KMS-11 (cell line): ENCODE measurements at regions not wholly inside any gene's neighbourhood (a gene's known extent, or its start where the extent isn't known, plus 50 kb on each side); places are given as distances from the start of the nearest gene placed in this dataset.

Source experiments
- H2AFZ ChIP-seq: fragments of 200-600 bp; sonication (generic); 2 replicates; pipeline ENCODE4 v1.6.1; 2016; ENCODE audit warnings: antibody characterized with exemption, mixed run types, low read depth
- H3K27ac ChIP-seq: fragments of 200-600 bp; sonication (generic); 2 replicates; pipeline ENCODE4 v1.6.1; 2016; ENCODE audit warnings: mild to moderate bottlenecking, mixed run types
- H3K27me3 ChIP-seq: fragments of 200-600 bp; sonication (generic); 2 replicates; pipeline ENCODE4 v1.6.1; 2017; ENCODE audit warnings: mild to moderate bottlenecking, low read depth, mixed run types, moderate library complexity; ENCODE audit not compliant: insufficient read depth
- H3K36me3 ChIP-seq: fragments of 200-600 bp; sonication (generic); 2 replicates; pipeline ENCODE4 v1.6.1; 2017; ENCODE audit warnings: mild to moderate bottlenecking, mixed run types; ENCODE audit not compliant: insufficient read depth
- H3K4me1 ChIP-seq: fragments of 200-600 bp; sonication (generic); 2 replicates; pipeline ENCODE4 v1.6.1; 2016; ENCODE audit warnings: mild to moderate bottlenecking, low read depth, mixed run types; ENCODE audit not compliant: poor library complexity, severe bottlenecking
- H3K4me2 ChIP-seq: fragments of 200-600 bp; sonication (generic); 2 replicates; pipeline ENCODE4 v1.7.0; 2016; ENCODE audit warnings: mild to moderate bottlenecking, mixed run types
- H3K4me3 ChIP-seq: fragments of 200-600 bp; sonication (generic); IDR thresholded peaks from 2 replicates; pipeline ENCODE4 v1.6.1; 2017; ENCODE audit warnings: low read depth, low read length, mixed read lengths; ENCODE audit not compliant: insufficient read depth
- H3K79me2 ChIP-seq: fragments of 200-600 bp; sonication (generic); 2 replicates; pipeline ENCODE4 v1.6.1; 2016; ENCODE audit warnings: low read depth, mixed run types; ENCODE audit not compliant: insufficient read depth
- H3K9ac ChIP-seq: fragments of 200-600 bp; sonication (generic); 2 replicates; pipeline ENCODE4 v1.6.1; 2016; ENCODE audit warnings: mild to moderate bottlenecking, mixed run types
- H4K20me1 ChIP-seq: fragments of 200-600 bp; sonication (generic); 2 replicates; pipeline ENCODE4 v1.6.1; 2016; ENCODE audit warnings: mild to moderate bottlenecking, mixed run types; ENCODE audit not compliant: insufficient read depth
- TF ChIP-seq, protein P1 (sequence below): fragments of 200-600 bp; sonication (generic); conservative IDR thresholded peaks from 2 replicates; pipeline ENCODE4 v1.6.1; 2017; ENCODE audit warnings: low read depth, mild to moderate bottlenecking, antibody characterized with exemption, low read length, moderate library complexity, mixed read lengths

DNA sequence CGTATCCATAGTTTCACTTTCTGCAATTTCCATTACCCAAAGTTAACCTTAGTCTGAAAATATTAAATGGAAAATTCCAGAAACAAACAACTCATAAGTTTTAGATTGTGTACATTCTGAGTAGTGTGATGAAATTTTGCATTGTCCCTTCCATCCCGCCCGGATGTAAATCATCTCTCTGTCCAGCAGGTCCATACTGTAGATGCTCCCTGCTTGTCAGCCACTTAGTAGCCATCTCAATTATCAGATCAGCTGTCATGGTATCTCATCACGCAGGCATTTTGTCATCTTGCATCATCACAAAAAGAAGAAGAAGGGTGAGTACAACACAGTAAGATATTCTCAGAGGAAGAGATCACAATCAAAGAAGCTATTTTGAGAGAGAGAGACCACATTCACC is 185.0 kb upstream of the STK17B start:
- H4K20me1 ChIP-seq: no peaks in the 10 kb centered on the region
- no peak overlapping the region for H3K27ac ChIP-seq
- H3K4me3 ChIP-seq: no peak overlapping the region
- H3K4me2 ChIP-seq: no peak overlapping the region
- no peaks in the 10 kb centered on the region for H3K4me1 ChIP-seq
- no peaks in the 10 kb centered on the region for H3K79me2 ChIP-seq
- no peaks in the 10 kb centered on the region for H3K27me3 ChIP-seq
- H2AFZ ChIP-seq: no peak overlapping the region
- TF ChIP-seq, protein P1, sequence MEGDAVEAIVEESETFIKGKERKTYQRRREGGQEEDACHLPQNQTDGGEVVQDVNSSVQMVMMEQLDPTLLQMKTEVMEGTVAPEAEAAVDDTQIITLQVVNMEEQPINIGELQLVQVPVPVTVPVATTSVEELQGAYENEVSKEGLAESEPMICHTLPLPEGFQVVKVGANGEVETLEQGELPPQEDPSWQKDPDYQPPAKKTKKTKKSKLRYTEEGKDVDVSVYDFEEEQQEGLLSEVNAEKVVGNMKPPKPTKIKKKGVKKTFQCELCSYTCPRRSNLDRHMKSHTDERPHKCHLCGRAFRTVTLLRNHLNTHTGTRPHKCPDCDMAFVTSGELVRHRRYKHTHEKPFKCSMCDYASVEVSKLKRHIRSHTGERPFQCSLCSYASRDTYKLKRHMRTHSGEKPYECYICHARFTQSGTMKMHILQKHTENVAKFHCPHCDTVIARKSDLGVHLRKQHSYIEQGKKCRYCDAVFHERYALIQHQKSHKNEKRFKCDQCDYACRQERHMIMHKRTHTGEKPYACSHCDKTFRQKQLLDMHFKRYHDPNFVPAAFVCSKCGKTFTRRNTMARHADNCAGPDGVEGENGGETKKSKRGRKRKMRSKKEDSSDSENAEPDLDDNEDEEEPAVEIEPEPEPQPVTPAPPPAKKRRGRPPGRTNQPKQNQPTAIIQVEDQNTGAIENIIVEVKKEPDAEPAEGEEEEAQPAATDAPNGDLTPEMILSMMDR: no peak
- H3K9ac ChIP-seq: no peak overlapping the region
- H3K36me3 ChIP-seq: no peaks in the 10 kb centered on the region

DNA sequence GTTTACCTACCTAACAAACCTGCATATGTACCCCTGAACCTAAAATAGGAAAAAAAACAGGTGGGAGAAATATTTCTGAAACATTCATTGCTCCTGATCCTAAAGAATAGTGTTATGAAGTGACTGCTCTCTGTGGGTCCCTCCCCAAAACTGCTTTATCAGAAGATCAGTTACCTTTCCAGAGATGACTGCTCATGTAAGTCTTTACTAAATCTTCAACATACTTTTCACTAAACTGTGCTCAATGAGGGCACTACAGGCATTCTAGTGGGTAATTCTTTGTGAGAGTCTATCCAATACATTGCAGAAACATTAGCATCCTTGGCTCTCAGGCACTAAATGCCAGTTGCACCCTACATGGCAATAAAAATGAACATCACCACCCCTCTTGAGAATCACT is 189.3 kb upstream of the STK17B start:
- no peaks in the 10 kb centered on the region for H3K4me1 ChIP-seq
- no peak overlapping the region for H2AFZ ChIP-seq
- no peak overlapping the region for H3K27ac ChIP-seq
- no peak overlapping the region for H3K4me2 ChIP-seq
- no peak overlapping the region for H3K4me3 ChIP-seq
- H3K27me3 ChIP-seq: no peaks in the 10 kb centered on the region
- H4K20me1 ChIP-seq: no peaks in the 10 kb centered on the region
- H3K79me2 ChIP-seq: no peaks in the 10 kb centered on the region
- no peak overlapping the region for H3K9ac ChIP-seq
- TF ChIP-seq, protein P1: no peak
- H3K36me3 ChIP-seq: no peaks in the 10 kb centered on the region

DNA sequence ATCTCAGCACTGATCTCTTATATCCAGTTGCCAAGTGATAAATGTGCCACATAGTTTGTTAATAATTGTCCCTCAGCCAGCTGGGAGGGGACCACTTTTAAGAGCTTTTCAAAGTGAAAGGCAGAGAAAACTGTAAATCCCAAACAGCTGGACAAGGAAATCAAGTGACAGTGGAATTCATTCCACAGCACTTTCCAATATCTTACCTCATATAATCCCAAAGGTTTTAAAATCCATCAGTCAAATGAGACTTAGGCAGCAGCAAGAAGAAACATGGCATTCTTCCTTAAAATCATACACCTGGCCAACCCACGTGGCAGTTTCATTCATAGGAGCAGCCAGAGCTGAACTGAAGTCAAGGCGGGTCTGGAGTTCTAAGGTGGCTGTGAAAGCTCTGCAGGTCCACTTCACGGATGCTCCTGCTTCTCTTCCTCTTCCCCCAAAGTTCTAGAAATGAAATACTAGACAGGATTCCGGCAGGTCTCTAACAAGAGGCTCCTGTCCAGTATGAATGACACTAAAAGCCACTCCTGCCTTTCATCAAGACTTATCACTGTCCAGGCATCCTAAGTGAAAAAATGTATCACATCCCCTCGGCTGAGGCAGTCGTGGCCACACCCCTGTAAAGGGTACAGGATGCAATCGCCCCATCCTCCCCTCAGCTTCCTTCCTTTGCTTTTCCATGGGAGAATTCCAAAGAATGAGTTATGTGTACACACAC is 190.4 kb upstream of the STK17B start:
- no peaks in the 10 kb centered on the region for H3K36me3 ChIP-seq
- H3K4me2 ChIP-seq: no peak overlapping the region
- H3K9ac ChIP-seq: no peak overlapping the region
- H3K4me1 ChIP-seq: no peaks in the 10 kb centered on the region
- H3K4me3 ChIP-seq: no peak overlapping the region
- no peaks in the 10 kb centered on the region for H3K79me2 ChIP-seq
- H3K27me3 ChIP-seq: no peaks in the 10 kb centered on the region
- H4K20me1 ChIP-seq: no peaks in the 10 kb centered on the region
- H3K27ac ChIP-seq: no peak overlapping the region
- no peak overlapping the region for H2AFZ ChIP-seq
- TF ChIP-seq, protein P1: no peak

DNA sequence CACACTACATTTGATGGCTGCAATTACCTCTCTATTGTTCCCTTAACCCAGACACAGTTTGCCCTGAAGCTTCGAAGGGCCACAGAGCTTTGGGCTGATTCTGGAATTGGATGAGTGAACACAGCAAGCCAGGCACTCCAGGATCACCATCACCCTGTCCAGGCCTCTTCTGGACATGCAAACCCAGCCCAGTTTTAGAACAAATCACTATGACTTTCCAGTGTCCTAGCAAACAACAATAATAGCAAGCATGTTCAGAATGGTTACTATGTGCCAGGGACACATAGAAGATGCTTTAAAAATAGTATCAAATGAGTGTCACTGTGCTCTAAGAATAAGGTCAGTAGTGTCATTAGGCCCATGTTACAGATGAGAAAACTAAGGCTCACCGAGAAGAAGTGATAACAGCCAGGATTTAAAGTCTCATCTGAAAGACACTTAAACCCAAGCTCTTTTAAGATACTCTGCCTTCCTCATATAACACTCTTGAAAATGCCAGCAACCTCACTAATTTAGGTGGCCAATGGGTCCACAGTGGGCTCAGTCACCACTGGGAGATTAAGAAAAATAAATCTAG is 191.7 kb upstream of the STK17B start:
- no peaks in the 10 kb centered on the region for H4K20me1 ChIP-seq
- no peaks in the 10 kb centered on the region for H3K36me3 ChIP-seq
- no peak overlapping the region for H3K9ac ChIP-seq
- H3K4me3 ChIP-seq: no peak overlapping the region
- H3K27me3 ChIP-seq: no peaks in the 10 kb centered on the region
- H3K4me2 ChIP-seq: no peak overlapping the region
- H3K4me1 ChIP-seq: no peaks in the 10 kb centered on the region
- no peaks in the 10 kb centered on the region for H3K79me2 ChIP-seq
- H3K27ac ChIP-seq: no peak overlapping the region
- TF ChIP-seq, protein P1: no peak
- no peak overlapping the region for H2AFZ ChIP-seq
